NK-92 (cell line): ENCODE measurements at regions not wholly inside any gene's neighbourhood (a gene's known extent, or its start where the extent isn't known, plus 50 kb on each side); places are given as distances from the start of the nearest gene placed in this dataset.

Source experiments
- DNase-seq: peaks from one replicate; lab custom pipeline; 2025; ENCODE audit not compliant: unreplicated experiment; lab: John Stamatoyannopoulos, UW

GRCh38 chr7:25894002-25894901 is 257.7 kb upstream of the NFE2L3 start:
- no peak for DNase-seq

DNA sequence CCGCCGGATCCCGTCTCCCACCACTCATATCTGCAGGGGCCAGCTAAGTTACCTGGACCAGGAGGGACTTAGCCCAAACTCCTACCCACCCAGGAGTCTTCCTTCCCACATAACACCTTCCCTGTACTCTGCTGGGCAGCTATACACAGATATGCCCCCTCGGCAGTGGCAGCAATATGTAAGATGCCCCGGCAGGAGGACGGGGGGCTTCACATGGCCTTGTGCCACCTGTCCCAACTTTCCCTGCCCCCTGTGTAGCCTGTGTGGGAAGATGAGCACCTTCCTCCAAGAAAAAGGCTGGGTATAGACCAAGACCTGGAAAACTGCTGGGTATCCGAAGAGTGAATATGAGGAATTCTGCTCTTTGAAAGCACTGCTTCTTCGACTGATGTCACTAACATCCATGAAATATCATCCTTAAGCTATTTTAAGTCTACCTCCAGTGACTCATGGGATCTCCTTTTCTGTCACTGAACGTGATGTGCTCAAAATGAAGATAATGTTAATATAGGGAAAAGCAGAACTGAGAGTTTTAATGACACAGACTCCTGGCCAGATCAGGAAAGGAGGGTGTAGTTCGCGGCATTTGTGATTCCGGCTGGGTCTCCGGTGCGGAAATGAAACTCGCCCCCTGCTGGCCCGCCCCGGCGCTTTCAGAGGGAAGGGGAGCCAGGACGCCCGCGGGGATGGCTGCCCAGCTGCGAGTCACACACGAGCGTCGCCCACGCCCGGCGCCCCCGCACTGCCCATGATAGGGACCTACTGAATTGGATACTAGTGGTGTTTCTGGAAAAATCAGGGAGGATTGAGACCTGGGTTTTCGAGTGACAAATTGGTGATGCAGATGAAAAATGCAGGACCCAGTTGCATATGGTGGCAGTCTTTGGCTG is 256.9 kb upstream of the NFE2L3 start:
- DNase-seq: no peak

- no peak for DNase-seq
Measured at GRCh38 chr7:25895792-25896171, 256.2 kb upstream of the NFE2L3 start.

DNA sequence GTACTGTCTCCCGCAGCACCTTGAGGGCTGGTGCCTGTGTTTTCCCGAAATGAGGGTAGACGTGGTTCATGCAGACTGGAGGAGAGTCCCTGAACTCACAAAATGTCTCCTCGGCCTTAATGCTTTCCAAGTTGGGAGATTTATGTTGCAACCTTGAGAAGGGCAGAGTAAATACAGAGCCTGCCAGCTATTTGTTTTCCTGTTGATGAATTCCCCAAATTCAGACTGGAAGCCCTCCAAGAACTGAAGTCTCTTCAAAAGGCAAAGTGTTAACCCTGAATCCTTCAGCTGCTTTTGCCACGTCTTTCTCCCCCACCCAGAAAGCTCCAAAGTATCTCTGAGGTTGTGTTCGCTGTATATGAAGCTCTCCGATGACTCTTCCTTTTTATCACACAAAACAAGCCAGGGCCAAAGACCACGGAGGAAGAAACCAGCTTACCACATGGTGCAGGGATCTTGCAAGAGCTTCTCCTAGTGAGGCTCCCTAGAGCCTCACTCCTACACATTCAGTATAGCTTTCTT is 254.7 kb upstream of the NFE2L3 start:
- DNase-seq: no peak

- DNase-seq: no peak
Measured at GRCh38 chr7:25900245-25900644, 251.8 kb upstream of the NFE2L3 start.

- no peak for DNase-seq
Measured at GRCh38 chr7:25900877-25901276, 251.1 kb upstream of the NFE2L3 start.

DNA sequence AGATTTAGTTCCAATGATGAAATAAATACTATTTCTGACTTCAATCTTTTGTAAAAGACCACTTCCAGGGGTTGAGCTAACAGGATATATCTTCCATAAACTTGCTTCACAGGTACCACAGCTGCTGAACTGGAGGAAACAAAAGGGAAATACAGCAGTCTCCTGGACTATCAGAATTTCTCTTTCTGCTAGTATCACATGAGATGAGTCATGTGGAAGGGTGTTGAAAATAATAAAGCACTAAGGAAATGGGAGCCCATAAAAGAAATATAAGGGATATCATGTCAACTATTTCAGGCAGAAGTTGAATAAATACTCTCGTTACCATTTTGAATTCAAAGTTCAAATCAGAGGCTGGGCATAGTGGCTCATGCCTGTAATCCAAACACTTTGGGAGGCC is 250.3 kb upstream of the NFE2L3 start:
- no peak for DNase-seq

DNA sequence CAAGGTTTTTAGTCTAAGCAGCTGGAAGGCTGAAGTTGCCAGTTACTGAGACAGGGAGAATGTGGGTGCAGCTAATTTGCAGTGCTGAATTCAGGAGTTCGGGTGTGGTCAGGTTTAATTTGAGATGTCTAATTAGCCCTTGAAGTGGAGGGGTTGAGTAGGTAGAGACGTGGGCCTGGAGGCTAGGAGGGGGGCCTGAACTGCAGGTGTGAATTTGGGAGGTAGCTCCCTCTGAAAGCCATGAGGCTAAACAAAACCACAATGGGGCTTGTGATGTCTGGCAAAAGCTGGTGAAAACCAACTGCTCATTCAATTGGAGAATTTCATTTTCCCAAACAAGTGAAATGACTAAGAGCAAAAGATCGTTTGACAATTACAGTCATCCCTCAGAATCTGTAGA is 246.0 kb upstream of the NFE2L3 start:
- DNase-seq: no peak

- no peak for DNase-seq
Measured at GRCh38 chr7:25906760-25907159, 245.2 kb upstream of the NFE2L3 start.

DNA sequence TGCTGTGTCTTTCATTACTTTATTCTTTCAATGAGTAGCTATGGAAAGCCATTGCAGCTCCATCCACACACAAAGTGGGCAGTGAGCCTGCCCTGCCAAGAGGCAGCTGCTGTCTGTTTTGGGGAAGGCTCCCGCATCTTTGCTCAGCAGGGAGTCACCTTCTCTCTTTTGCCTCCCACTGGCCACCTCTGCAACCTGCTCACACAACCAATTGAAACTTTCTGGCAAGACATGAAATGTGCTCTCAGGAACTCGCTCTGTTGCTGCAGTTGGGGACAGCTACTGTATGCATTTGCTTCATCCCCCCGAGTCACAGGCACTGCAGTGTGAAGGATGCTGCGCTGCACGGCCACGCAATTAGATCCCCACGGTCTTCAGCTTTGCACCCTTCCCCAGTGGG is 244.8 kb upstream of the NFE2L3 start:
- no peak for DNase-seq

- DNase-seq: no peak
Measured at GRCh38 chr7:25907731-25908130, 244.3 kb upstream of the NFE2L3 start.

- DNase-seq: no peak
Measured at GRCh38 chr7:25908154-25908949, 243.6 kb upstream of the NFE2L3 start.

- DNase-seq: no peak
Measured at GRCh38 chr7:25911738-25912607, 240.0 kb upstream of the NFE2L3 start.

DNA sequence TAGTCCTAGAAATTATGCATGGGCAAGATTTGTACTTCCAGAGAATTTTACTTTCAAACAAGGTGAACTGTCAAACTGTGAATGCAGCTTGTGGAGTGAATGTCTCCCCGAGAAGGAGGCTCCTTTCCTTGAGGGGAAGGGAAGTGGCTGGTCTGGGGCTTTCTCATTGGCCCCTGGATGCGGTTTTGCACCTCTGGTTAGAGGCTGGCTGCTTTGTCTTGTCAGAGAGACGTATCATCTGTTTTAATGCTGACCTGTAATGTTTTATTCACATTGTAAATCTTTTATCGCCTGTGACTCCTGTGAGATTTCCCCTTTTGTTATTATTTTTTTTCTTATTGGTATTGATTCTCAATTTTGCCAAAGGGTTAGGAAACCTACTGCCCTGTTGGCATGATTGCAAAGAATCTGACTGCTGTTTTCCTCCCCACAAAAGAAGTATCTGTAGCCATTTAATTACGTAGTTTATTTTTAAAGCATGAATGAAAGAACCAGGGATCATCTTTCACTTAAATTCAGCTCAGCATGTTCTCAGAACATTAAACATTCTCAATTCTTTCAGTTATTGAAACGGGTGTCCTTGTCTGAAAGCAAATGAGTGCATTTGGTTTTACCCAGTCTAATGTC is 238.3 kb upstream of the NFE2L3 start:
- DNase-seq: no peak

- DNase-seq: no peak
Measured at GRCh38 chr7:25918731-25919130, 233.3 kb upstream of the NFE2L3 start.

DNA sequence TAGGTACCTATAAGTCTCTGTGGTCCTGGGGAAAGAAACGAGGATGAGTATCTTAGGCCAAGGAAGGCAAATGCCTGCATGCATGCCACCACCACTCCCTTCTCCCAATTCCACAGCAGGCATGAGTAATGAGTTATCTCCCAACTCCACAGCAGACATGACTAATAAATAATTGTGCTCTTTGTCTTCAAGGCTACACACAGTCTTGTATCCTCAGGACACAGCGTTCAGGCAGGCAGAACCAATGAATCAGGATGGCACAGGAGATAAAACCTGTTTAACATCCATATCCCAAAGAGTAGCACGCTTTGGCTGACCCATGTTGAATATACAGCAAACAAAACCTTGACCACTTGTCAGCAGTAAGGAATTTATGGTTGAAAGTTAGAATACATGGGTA is 229.7 kb upstream of the NFE2L3 start:
- no peak for DNase-seq

DNA sequence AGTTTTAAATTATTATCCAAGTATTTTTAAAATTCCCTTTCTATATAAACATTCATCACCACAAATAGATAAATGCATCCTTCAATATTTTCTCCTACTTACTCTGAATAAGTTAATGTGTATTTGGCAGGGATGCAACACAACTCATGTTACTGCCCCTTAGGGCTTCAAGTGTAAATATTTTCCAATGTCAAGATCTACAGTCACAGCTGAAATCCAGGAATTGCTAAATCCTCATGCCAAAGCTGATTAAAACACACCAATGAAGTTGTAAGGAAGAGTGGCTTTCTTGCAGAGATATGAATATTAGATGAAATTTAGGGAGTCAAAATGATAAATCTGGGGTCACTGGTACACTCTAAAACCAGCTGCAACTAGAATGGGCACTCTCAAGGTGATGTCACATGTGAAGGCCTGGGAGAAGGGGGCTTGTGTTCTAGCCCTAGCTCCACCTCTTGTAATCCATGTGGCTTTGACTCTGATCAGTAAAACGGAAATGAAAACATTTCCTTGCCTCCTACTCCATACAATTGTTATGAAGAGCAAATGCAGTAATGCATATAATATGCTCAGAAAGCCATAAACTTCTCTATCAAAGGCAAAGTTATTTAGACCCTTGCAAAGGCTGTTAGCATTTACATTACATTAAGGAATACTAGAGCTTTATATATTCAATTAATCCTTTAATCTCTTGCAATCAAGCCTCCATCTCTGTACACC is 228.1 kb upstream of the NFE2L3 start:
- no peak for DNase-seq

DNA sequence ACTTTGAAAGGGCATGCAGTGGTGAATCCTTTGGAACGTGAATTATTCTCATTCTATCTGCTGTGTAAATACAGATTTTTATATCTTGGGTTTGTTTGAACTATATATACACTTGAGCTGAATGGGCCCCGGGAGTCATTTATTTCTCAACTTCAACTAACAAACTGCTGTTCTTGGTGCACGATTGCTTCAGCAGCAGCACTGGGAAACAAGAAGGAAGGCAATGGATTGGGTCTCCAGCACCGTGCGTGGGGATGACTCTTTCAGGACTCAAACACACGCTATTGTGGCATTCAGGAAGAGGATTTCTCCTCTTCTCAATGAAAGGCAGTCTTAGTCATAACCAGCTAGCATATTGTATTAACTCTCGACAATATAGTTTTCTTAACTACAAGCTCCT is 226.0 kb upstream of the NFE2L3 start:
- no peak for DNase-seq

DNA sequence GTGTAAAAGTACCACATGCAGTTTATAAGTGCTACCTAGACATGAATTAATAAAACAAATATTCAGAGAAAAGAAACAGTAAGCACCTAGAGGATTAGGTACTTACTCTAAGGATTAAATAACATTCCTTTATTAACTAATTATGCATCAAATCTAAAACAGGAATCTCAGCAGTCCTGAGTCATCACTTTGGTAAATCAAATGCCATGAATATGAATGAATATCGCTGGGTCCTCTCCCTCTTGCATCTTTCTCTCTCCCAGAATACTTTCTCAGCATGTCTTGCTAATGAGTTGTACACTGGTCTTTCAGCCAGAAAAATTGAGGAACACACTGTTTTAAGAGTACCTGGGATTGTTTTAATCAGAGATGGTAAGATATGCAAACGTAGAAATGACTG is 225.5 kb upstream of the NFE2L3 start:
- DNase-seq: no peak
